Heart right ventricle (tissue), 16 donors: ENCODE measurements at regions not wholly inside any gene's neighbourhood (a gene's known extent, or its start where the extent isn't known, plus 50 kb on each side); places are given as distances from the start of the nearest gene placed in this dataset.

ENCODE experiments used
- ATAC-seq, 8 donors: fragments of 200-7000 bp; cut with Tn5 transposase; one replicate each; pipeline ENCODE4 v1.9.1; 2020; ENCODE audit warnings: mild to moderate bottlenecking in 8 of 8, moderate library complexity in 8 of 8, moderate number of reproducible peaks in 1 of 8
- DNase-seq, 2 donors: peaks; one replicate each; pipeline ENCODE4 v3.0.0-alpha.2; 2020
- H3K27ac ChIP-seq, 10 donors: fragments of 200-600 bp; sonication (generic) in 2 of 10; one replicate each; pipeline versions ENCODE4 v1.5.0 to v1.8.0; 2020 to 2022; ENCODE audit warnings: mild to moderate bottlenecking in 3 of 10
- H3K27me3 ChIP-seq, 7 donors: fragments of 200-600 bp; one replicate each; pipeline ENCODE4 v1.8.0; 2021 to 2022; ENCODE audit warnings: mild to moderate bottlenecking in 2 of 7
- H3K36me3 ChIP-seq, 9 donors: fragments of 200-600 bp; sonication (generic) in 1 of 9; one replicate each; pipeline versions ENCODE4 v1.5.0 to v1.8.0; 2020 to 2022; ENCODE audit warnings: mild to moderate bottlenecking in 2 of 9
- H3K4me1 ChIP-seq, 9 donors: fragments of 200-600 bp; sonication (generic) in 1 of 9; one replicate each; pipeline versions ENCODE4 v1.5.0 to v1.8.0; 2020 to 2022; ENCODE audit warnings: mild to moderate bottlenecking in 4 of 9
- H3K4me3 ChIP-seq, 10 donors: fragments of 200-600 bp; sonication (generic) in 2 of 10; one replicate each; pipeline versions ENCODE4 v1.5.0 to v1.8.0; 2020 to 2022; ENCODE audit warnings: mild to moderate bottlenecking in 7 of 10, moderate library complexity in 2 of 10
- H3K9me3 ChIP-seq, 11 donors: fragments of 200-600 bp in 10 of 11; sonication (generic) in 2 of 11; one replicate each; pipeline versions ENCODE4 v1.5.0 to v1.8.0; 2013 to 2022; ENCODE audit warnings: mild to moderate bottlenecking in 2 of 11, control low read depth in 1 of 11, moderate library complexity in 1 of 11
- CTCF ChIP-seq, 9 donors: fragments of 200-600 bp; sonication (generic) in 2 of 9; IDR thresholded peaks; one replicate each; pipeline versions ENCODE4 v1.5.0 to v1.8.0; 2021 to 2022; ENCODE audit warnings: antibody characterized with exemption in 9 of 9, mild to moderate bottlenecking in 5 of 9, moderate library complexity in 1 of 9
- WGBS, 2 donors: extraction: QIAGEN DNeasy Blood & Tissue Kit; methylation state at CpG; one replicate each; pipeline ENCODE4 v1.1.7; 2013; ENCODE audit warnings: inconsistent platforms in 1 of 2; 5-methylcytosine and 5-hydroxymethylcytosine counted together
- intact Hi-C, 10 donors: fragments of 100-400 bp; cut with DNase I; formaldehyde crosslinking; loops; one replicate each; pipeline versions ENCODE4 v1.11.1 to v1.14.2; 2022
- donor health status: Arrhythmogenic right ventricular cardiomyopathy.
- donor health status: ischemic (EF 13 %, LVEDD 7.1; RV severe dilation, severe dysfunction).
- donor health status: healthy with polysubstance abuse.
- donor health status: DM: no; HTN: yes; CAD: no.
- donor health status: DM: no; HTN: no; CAD: no.
- donor health status: ischemic (EF 25% LVEDD 6.9; RV normal size, moderate dysfunction).
- donor health status: ischemic (EF 25% LVEDD 5.7; RV mildly dilated, moderate dysfunction).
- donor health status: healthy.
- donor health status: DM: yes; HTN: yes; CAD: no.
- donor health status: Ischemic cardiomyopathy.
- donor health status: ischemic (EF 35%, LVEDD 5.7; RV mildly dilated, moderate dysfunction).
- donor health status: nonischemic (EF 11% LVEDD 7.7; RV severe dilation, severe dysfunction).
- donor health status: DM: yes; HTN: yes; CAD: no.
- donor health status: PGD.
- donor health status: ischemic (EF 29% LVEDD 5.4; RV normal size, mild dysfunction).
- donor health status: nonischemic (EF 23%, LVEDD 6.1; RV moderate dilation, normal function).

- WGBS, 2 donors = 25 to 53% methylated on average over 3 of the region's 3 CpGs
- Histone ChIP-seq H3K27me3 (no peaks in the 10 kb centered on the region), H3K4me3 (no peak overlapping the region), H3K27ac (no peak overlapping the region), H3K4me1 (no peaks in the 10 kb centered on the region), H3K36me3 (no peaks in the 10 kb centered on the region), H3K9me3 (peaks cover 0 to 16% (median 0%) of the 10 kb centered on the region in 11 donors)
- no peak for TF ChIP-seq CTCF (IDR thresholded peaks at IDR 0.05)
- DNase-seq (no peak), ATAC-seq (no peak)
- intact Hi-C loops = no loop called here
These were observed 332.9 kb downstream of the CDH2 start for GRCh38 chr18:27843783-27844777.

- no peak overlapping the region for H3K27ac ChIP-seq
- ATAC-seq (no peak), DNase-seq (no peak)
- H3K4me1 ChIP-seq = no peaks in the 10 kb centered on the region
- intact Hi-C loops = loop anchor here in 1 of 10 donors (10.0 kb wide), 1 partner anchor 56 kb away; no protein-coding TSS in a partner anchor
- H3K36me3 ChIP-seq = no peaks in the 10 kb centered on the region
- WGBS, 2 donors = 18 to 48% methylated on average over 2 of the region's 2 CpGs
- no peak overlapping the region for H3K4me3 ChIP-seq
- no peak for TF ChIP-seq CTCF (IDR thresholded peaks at IDR 0.05)
- peaks cover 0 to 11% (median 0%) of the 10 kb centered on the region in 11 donors for H3K9me3 ChIP-seq
- H3K27me3 ChIP-seq = no peaks in the 10 kb centered on the region
These were observed 337.8 kb downstream of the CDH2 start for GRCh38 chr18:27839141-27839540.

- no peak for TF ChIP-seq CTCF (IDR thresholded peaks at IDR 0.05)
These were observed 338.7 kb downstream of the CDH2 start for GRCh38 chr18:27838225-27838624.

GRCh38 chr18:27826101-27826500 lies 350.8 kb downstream of the CDH2 start:
- Histone ChIP-seq H3K9me3 (peaks cover 0 to 24% (median 0%) of the 10 kb centered on the region in 11 donors), H3K4me3 (no peak overlapping the region), H3K27me3 (no peaks in the 10 kb centered on the region), H3K4me1 (no peaks in the 10 kb centered on the region), H3K27ac (no peak overlapping the region), H3K36me3 (no peaks in the 10 kb centered on the region)
- intact Hi-C loops = no loop called here
- WGBS, 2 donors = 79 to 83% methylated on average over 2 of the region's 2 CpGs
- TF ChIP-seq CTCF (IDR thresholded peaks at IDR 0.05) = no peak
- ATAC-seq (no peak), DNase-seq (no peak)

More at GRCh38 chr18:27838225-27838624, 338.7 kb downstream of the CDH2 start:
- DNase-seq = no peak
- peaks cover 0 to 11% (median 0%) of the 10 kb centered on the region in 11 donors for H3K9me3 ChIP-seq
- H3K4me3 ChIP-seq = no peak overlapping the region
- H3K4me1 ChIP-seq = no peaks in the 10 kb centered on the region
- intact Hi-C loops = loop anchor here in 1 of 10 donors (10.0 kb wide), 1 partner anchor 57 kb away; no protein-coding TSS in a partner anchor
- no peaks in the 10 kb centered on the region for H3K27me3 ChIP-seq
- ATAC-seq = no peak
- H3K36me3 ChIP-seq = no peaks in the 10 kb centered on the region
- no peak overlapping the region for H3K27ac ChIP-seq
